GM06990 (cell line): ENCODE measurements at regions not wholly inside any gene's neighbourhood (a gene's known extent, or its start where the extent isn't known, plus 50 kb on each side); places are given as distances from the start of the nearest gene placed in this dataset.

Source experiments
- DNase-seq: peaks from one replicate; pipeline ENCODE4 v3.0.0-alpha.2; 2011; ENCODE audit not compliant: insufficient read length; ENCODE audit errors: extremely low read depth
- H3K27me3 ChIP-seq: replicated peaks from 2 replicates; pipeline ENCODE4 v1.6.0; 2011; ENCODE audit warnings: low read length; ENCODE audit not compliant: control insufficient read depth, insufficient read depth
- H3K36me3 ChIP-seq: 2 replicates; pipeline ENCODE4 v1.5.1; 2011; ENCODE audit warnings: low read length; ENCODE audit not compliant: control insufficient read depth, insufficient read depth
- H3K4me3 ChIP-seq: replicated peaks from 2 replicates; pipeline ENCODE4 v1.5.1; 2011; ENCODE audit warnings: low read depth, mild to moderate bottlenecking, control low read depth, low read length
- CTCF ChIP-seq: IDR thresholded peaks from 2 replicates; pipeline ENCODE4 v1.5.1; 2011; ENCODE audit warnings: low read length, control low read depth, mild to moderate bottlenecking, inconsistent platforms; ENCODE audit not compliant: insufficient read depth, poor library complexity, severe bottlenecking

GRCh38 chr2:193409951-193410350 lies 1215.2 kb upstream of the TMEFF2 start:
- H3K36me3 ChIP-seq, result no peaks in the 10 kb centered on the region
- DNase-seq, result no peak
- TF ChIP-seq CTCF, result no peak
- H3K4me3 ChIP-seq, result no peak overlapping the region
- no peaks in the 10 kb centered on the region for H3K27me3 ChIP-seq

- no peaks in the 10 kb centered on the region for H3K36me3 ChIP-seq
- no peak for DNase-seq
- H3K4me3 ChIP-seq, result no peak overlapping the region
- no peak for TF ChIP-seq CTCF
- H3K27me3 ChIP-seq, result no peaks in the 10 kb centered on the region
Observed at GRCh38 chr2:193382583-193382982, 1187.8 kb upstream of the TMEFF2 start.

GRCh38 chr2:193377789-193378188 lies 1183.1 kb upstream of the TMEFF2 start:
- DNase-seq, result no peak
- no peaks in the 10 kb centered on the region for H3K27me3 ChIP-seq

GRCh38 chr2:193373120-193373519 lies 1178.4 kb upstream of the TMEFF2 start:
- Histone ChIP-seq H3K36me3 (no peaks in the 10 kb centered on the region), H3K27me3 (no peaks in the 10 kb centered on the region), H3K4me3 (no peak overlapping the region)
- TF ChIP-seq CTCF, result no peak
- DNase-seq, result no peak

More at GRCh38 chr2:193377789-193378188, 1183.1 kb upstream of the TMEFF2 start:
- no peak overlapping the region for H3K4me3 ChIP-seq
- TF ChIP-seq CTCF, result no peak
- H3K36me3 ChIP-seq, result no peaks in the 10 kb centered on the region

- TF ChIP-seq CTCF, result no peak
- no peaks in the 10 kb centered on the region for H3K36me3 ChIP-seq
- no peak overlapping the region for H3K4me3 ChIP-seq
- no peaks in the 10 kb centered on the region for H3K27me3 ChIP-seq
- no peak for DNase-seq
Observed at GRCh38 chr2:193371200-193371599, 1176.5 kb upstream of the TMEFF2 start.

- no peak for DNase-seq
- Histone ChIP-seq H3K4me3 (no peak overlapping the region), H3K36me3 (no peaks in the 10 kb centered on the region), H3K27me3 (no peaks in the 10 kb centered on the region)
- TF ChIP-seq CTCF, result no peak
Observed at GRCh38 chr2:193368615-193369014, 1173.9 kb upstream of the TMEFF2 start.
